ENCODE measurements at regions not wholly inside any gene's neighbourhood (a gene's known extent, or its start where the extent isn't known, plus 50 kb on each side); places are given as distances from the start of the nearest gene placed in this dataset.

- TF ChIP-seq EZH2 (optimal IDR thresholded peaks at IDR 0.05; ENCODE audit: low read depth, low read length): no peak
- TF ChIP-seq, protein P1, sequence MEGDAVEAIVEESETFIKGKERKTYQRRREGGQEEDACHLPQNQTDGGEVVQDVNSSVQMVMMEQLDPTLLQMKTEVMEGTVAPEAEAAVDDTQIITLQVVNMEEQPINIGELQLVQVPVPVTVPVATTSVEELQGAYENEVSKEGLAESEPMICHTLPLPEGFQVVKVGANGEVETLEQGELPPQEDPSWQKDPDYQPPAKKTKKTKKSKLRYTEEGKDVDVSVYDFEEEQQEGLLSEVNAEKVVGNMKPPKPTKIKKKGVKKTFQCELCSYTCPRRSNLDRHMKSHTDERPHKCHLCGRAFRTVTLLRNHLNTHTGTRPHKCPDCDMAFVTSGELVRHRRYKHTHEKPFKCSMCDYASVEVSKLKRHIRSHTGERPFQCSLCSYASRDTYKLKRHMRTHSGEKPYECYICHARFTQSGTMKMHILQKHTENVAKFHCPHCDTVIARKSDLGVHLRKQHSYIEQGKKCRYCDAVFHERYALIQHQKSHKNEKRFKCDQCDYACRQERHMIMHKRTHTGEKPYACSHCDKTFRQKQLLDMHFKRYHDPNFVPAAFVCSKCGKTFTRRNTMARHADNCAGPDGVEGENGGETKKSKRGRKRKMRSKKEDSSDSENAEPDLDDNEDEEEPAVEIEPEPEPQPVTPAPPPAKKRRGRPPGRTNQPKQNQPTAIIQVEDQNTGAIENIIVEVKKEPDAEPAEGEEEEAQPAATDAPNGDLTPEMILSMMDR (IDR thresholded peaks at IDR 0.05; ENCODE audit: low read length): no peak
Observed at GRCh38 chr21:23900727-23901126, 1706.6 kb downstream of the MRPL39 start.
